Right lobe of liver (tissue), 6 donors: ENCODE measurements at regions not wholly inside any gene's neighbourhood (a gene's known extent, or its start where the extent isn't known, plus 50 kb on each side); places are given as distances from the start of the nearest gene placed in this dataset.

Experiments used
- ATAC-seq, 4 donors: fragments of 200-7000 bp; cut with Tn5 transposase; one replicate each; pipeline ENCODE4 v1.9.1; 2020; ENCODE audit warnings: mild to moderate bottlenecking in 4 of 4, moderate library complexity in 4 of 4
- DNase-seq, 3 donors: peaks; one replicate each; pipeline ENCODE4 v3.0.0-alpha.2; 2020
- H3K27ac ChIP-seq, 3 donors: fragments of 200-600 bp; one replicate each; pipeline ENCODE4 v1.8.0; 2022
- H3K27me3 ChIP-seq, 2 donors: fragments of 200-600 bp; one replicate each; pipeline ENCODE4 v1.8.0; 2022
- H3K36me3 ChIP-seq, 4 donors: fragments of 200-600 bp; sonication (generic) in 1 of 4; one replicate each; pipeline versions ENCODE4 v1.5.1 to v1.8.0; 2017 to 2022; ENCODE audit warnings: control low read depth in 1 of 4
- H3K4me1 ChIP-seq, 4 donors: fragments of 200-600 bp; sonication (generic) in 1 of 4; one replicate each; pipeline versions ENCODE4 v1.5.1 to v1.8.0; 2017 to 2022; ENCODE audit warnings: control low read depth in 1 of 4
- H3K4me3 ChIP-seq, 3 donors: fragments of 200-600 bp; one replicate each; pipeline ENCODE4 v1.8.0; 2022
- H3K9me3 ChIP-seq, 4 donors: fragments of 200-600 bp; sonication (generic) in 1 of 4; one replicate each; pipeline versions ENCODE4 v1.5.1 to v1.8.0; 2017 to 2022; ENCODE audit warnings: control low read depth in 1 of 4
- CTCF ChIP-seq, 4 donors: fragments of 200-600 bp in 3 of 4; fragments of 450-650 bp in 1 of 4; IDR thresholded peaks; one replicate each; pipeline versions ENCODE4 v1.5.1 to v1.8.0; 2016 to 2022; ENCODE audit warnings: antibody characterized with exemption in 4 of 4, mild to moderate bottlenecking in 2 of 4
- POLR2A ChIP-seq: fragments of 450-650 bp; IDR thresholded peaks from one replicate; pipeline ENCODE4 v1.6.1; 2017; ENCODE audit warnings: antibody characterized with exemption, mild to moderate bottlenecking
- WGBS: methylation state at CpG from one replicate; pipeline ENCODE4 v1.1.6; 2018; ENCODE audit warnings: low coverage, low lambda C conversion rate; ENCODE audit not compliant: insufficient coverage; ENCODE audit errors: missing lambda C conversion rate; 5-methylcytosine and 5-hydroxymethylcytosine counted together
- intact Hi-C, 2 donors: fragments of 100-400 bp; cut with DNase I; formaldehyde crosslinking; loops; one replicate each; pipeline versions ENCODE4 v1.11.2 to v1.14.1; 2022
- donor health status: DM: no; HTN: yes; CAD: no.
- donor health status: DM: no; HTN: no; CAD: no.
- donor health status: DM: no; HTN: no; CAD: no.
- donor health status: DM: no; HTN: yes; CAD: no.
- donor health status: DM: no; HTN: yes; CAD: no.

- Histone ChIP-seq H3K4me1 (no peaks in the 10 kb centered on the region), H3K4me3 (no peak overlapping the region), H3K9me3 (no peaks in the 10 kb centered on the region), H3K27me3 (no peaks in the 10 kb centered on the region), H3K36me3 (no peaks in the 10 kb centered on the region), H3K27ac (no peak overlapping the region)
- DNase-seq: no peak
- TF ChIP-seq CTCF (IDR thresholded peaks at IDR 0.05) (no peak), POLR2A (no peak)
- WGBS: 50% methylated on average over 1 of the region's 1 CpG
- ATAC-seq: no peak
- intact Hi-C loops: no loop called here
Measured at GRCh38 chr18:52175406-52175805, 164.6 kb upstream of the DCC start.

GRCh38 chr18:52183107-52183506, 156.9 kb upstream of the DCC start:
- 78% methylated on average over 2 of the region's 2 CpGs for WGBS

GRCh38 chr18:52190195-52190594, 149.8 kb upstream of the DCC start:
- intact Hi-C loops: no loop called here
- Histone ChIP-seq H3K27ac (no peak overlapping the region), H3K4me3 (no peak overlapping the region), H3K4me1 (no peaks in the 10 kb centered on the region), H3K27me3 (no peaks in the 10 kb centered on the region), H3K36me3 (no peaks in the 10 kb centered on the region), H3K9me3 (no peaks in the 10 kb centered on the region)
- 57% methylated on average over 3 of the region's 3 CpGs for WGBS
- ATAC-seq (no peak), DNase-seq (no peak)
- TF ChIP-seq POLR2A (no peak), CTCF (IDR thresholded peaks at IDR 0.05) (no peak)

More at GRCh38 chr18:52183107-52183506, 156.9 kb upstream of the DCC start:
- Histone ChIP-seq H3K9me3 (no peaks in the 10 kb centered on the region), H3K27me3 (no peaks in the 10 kb centered on the region), H3K4me1 (no peaks in the 10 kb centered on the region), H3K27ac (no peak overlapping the region), H3K36me3 (no peaks in the 10 kb centered on the region), H3K4me3 (no peak overlapping the region)
- intact Hi-C loops: no loop called here
- no peak for ATAC-seq
- DNase-seq: no peak
- TF ChIP-seq CTCF (IDR thresholded peaks at IDR 0.05) (no peak), POLR2A (no peak)

DNA sequence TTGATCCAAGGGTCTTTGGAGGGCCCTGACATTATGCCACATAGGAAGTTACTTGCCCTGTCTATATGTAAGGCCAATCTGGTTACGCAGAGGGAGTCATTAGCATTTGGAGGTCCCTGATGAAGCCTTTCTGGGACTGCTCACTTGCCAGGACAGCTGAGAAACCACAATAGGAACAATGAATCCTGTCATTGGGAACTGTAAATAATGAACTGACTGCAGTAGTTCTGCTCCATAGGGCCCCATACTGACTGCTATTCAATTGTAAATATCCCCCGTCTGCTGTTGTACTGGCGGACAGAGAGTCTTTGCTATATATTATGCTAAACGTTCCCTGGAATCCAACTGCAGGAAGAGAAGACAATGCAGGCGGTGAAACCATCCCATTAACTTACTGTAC, 149.4 kb upstream of the DCC start:
- Histone ChIP-seq H3K9me3 (no peaks in the 10 kb centered on the region), H3K27me3 (no peaks in the 10 kb centered on the region), H3K36me3 (no peaks in the 10 kb centered on the region), H3K4me1 (no peaks in the 10 kb centered on the region), H3K27ac (no peak overlapping the region), H3K4me3 (no peak overlapping the region)
- intact Hi-C loops: no loop called here
- TF ChIP-seq CTCF (IDR thresholded peaks at IDR 0.05): no peak
- no peak for TF ChIP-seq POLR2A
- ATAC-seq (no peak), DNase-seq (no peak)
- WGBS: 63% methylated on average over 5 of the region's 5 CpGs

- intact Hi-C loops: no loop called here
- H3K27me3 ChIP-seq: no peaks in the 10 kb centered on the region
Measured at GRCh38 chr18:52200406-52200805, 139.6 kb upstream of the DCC start.

More at GRCh38 chr18:52200406-52200805, 139.6 kb upstream of the DCC start:
- Histone ChIP-seq H3K9me3 (no peaks in the 10 kb centered on the region), H3K4me1 (no peaks in the 10 kb centered on the region), H3K27ac (no peak overlapping the region), H3K36me3 (no peaks in the 10 kb centered on the region), H3K4me3 (no peak overlapping the region)
- WGBS: 64% methylated on average over 1 of the region's 1 CpG
- ATAC-seq: no peak
- no peak for DNase-seq
- TF ChIP-seq POLR2A (no peak), CTCF (IDR thresholded peaks at IDR 0.05) (no peak)
